T47D (cell line): ENCODE measurements at regions not wholly inside any gene's neighbourhood (a gene's known extent, or its start where the extent isn't known, plus 50 kb on each side); places are given as distances from the start of the nearest gene placed in this dataset.
A peak's percentile ranks its signal among the peaks of the same experiment; 100 is the strongest.

ENCODE experiments used
- DNase-seq, 2 experiments: peaks; one replicate each; pipeline versions ENCODE4 v3.0.0 to v3.0.0-alpha.2; 2011 to 2012; ENCODE audit warnings: low read depth in 1 of 2, low spot score in 1 of 2
- JUND ChIP-seq: IDR thresholded peaks from 2 replicates; pipeline ENCODE4 v1.6.1; 2012; ENCODE audit warnings: low read depth
- in situ Hi-C: cut with HindIII; loops from 2 replicates; pipeline ENCODE4 v1.10.0; 2016; ENCODE audit warnings: low sequenced_read_pairs, low pct_unique_long_range_greater_than_20kb

DNA sequence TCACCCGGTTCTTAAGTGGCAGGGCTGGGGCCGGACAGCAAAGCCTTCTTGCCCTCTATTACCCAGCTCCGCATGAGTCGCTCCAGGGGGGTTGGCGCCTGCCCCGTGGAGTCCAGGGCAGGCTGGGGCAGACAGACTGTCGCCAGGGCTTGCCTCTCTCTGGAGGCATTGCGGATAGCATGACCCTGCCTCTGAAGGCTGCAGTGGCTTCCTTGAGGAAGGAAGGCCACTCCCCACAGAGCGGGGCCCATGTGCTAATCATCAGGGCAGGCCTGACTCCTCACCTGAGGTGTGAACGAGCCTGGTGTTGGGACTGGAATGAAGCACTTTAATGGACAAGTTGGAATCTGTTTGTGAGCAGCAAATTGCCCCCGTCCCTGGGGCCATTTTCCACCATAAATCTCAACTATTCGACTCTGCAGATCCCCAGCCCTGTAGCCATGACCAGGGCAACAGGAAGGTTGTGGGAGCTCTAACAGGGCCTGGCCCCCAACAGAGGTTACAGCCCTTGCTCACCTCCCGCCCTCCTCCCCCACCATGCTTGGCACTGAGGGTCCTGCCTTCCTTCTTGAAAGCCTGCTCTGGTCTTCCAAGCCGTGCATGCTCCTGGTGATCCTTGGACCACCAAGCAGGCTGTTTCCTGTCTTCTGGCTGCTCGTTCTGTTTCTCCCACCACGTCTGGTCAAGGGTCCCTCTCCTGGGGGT lies 144.9 kb upstream of the HAAO start:
- DNase-seq, result no peak
- no peak for TF ChIP-seq JUND
- in situ Hi-C loops, result no loop called here

DNA sequence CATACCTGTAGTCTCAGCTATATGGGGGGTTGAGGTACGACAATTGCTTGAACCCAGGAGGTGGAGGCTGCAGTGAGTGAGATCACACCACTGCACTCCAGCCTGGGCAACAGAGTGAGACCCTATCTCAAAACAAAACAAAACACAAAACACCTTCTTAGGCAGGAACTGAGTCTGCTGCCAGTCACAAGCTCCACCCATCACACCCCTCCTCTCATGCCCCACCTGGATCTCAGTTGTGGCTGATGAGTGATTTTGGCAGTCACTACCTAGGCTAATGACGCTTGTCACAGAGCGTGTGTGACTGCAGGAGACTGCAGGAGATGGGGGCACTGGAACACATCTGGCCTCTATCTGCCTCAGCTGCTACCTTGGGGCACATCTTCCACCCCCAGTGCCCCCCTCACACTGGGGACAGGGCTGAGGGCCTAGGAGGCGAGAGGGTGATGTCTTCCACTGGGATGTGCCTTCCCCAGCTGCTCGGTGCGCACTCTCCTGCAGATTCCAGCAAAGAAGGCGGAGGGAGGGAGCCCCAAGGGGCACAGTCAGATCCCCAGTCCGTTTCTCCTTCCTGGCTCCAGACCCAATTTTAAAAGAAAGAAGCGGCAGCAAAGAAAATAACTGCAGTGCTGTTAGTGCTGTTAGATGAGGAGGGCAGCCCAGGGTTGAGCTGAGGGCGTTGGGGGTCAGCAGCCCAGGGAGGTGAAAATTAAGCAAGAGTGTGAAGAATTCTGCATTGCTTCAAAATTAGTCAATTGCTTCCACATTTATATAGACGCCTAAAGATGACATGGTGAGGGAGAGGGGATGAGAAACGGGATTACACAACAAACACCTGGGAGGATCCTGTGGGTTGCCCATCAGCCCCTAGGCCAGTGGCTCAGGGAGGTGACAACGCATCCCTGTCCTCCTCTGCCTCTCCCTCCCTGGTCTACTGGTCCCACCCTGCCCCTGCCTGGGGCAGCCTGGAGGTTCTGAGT lies 143.6 kb upstream of the HAAO start:
- DNase-seq, result no peak
- in situ Hi-C loops, result no loop called here
- TF ChIP-seq JUND, result no peak

DNA sequence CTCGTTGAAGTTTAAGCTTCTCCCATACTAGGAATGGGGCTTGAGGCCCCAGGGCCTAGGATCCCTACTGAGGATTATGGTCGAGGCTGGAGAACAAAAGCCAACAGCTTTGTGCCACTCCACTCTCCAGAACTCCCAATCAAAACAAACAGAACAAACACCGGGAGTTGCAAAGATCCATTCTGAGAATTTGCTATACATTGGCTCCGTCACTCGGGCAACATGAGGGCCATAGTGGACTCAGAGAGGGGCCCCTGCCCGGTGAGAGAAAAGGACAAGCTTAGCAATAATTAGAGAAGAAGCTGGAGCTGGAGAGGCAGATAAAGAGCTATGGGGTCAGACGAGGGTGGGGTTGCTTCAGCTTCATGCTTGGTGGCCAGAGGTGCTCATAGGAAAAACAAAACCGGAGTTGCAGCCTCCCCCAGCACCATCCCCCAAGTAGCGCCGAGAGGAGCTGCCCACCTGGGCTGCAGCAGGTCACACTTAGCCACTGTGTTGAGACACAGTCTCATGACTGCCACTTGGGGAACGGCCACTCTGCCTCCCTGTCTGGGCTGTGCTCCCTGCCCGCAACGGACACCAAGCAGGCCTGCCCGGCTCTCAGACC lies 142.3 kb upstream of the HAAO start:
- DNase-seq, result no peak
- no peak for TF ChIP-seq JUND
- in situ Hi-C loops, result no loop called here

DNA sequence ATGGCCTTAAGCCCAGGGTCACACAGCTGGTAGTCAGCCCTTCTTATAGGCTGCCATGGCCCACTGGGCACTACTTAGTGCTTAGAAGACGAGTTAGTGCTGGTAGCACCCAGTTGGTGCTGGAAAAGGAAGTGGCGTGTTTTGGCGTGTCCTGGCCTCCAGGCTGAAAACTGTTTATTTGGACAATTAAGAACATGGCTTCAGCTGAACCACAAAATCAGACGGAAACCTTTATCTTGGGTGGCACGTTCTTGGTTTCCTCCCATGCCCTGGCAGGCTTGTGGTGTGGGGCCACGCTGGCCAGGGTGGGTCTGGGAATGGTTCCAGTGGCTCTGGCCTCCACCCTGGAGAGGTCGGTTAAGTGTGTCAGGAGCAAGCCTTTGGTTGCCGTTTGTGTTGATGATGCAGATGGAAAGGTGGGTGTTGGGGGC lies 141.5 kb upstream of the HAAO start:
- no peak for TF ChIP-seq JUND
- in situ Hi-C loops, result no loop called here

GRCh38 chr2:42932271-42933151 lies 140.1 kb upstream of the HAAO start:
- no peak for DNase-seq
- in situ Hi-C loops, result no loop called here
- TF ChIP-seq JUND, result no peak

More for the DNA sequence above, 141.5 kb upstream of the HAAO start:
- DNase-seq, result no peak

- DNase-seq, result no peak
- no peak for TF ChIP-seq JUND
- in situ Hi-C loops, result no loop called here
Observed at GRCh38 chr2:42931818-42932195, 139.4 kb upstream of the HAAO start.

- peak in 1 of 2 experiments; percentile 42 for DNase-seq
- in situ Hi-C loops, result no loop called here
- TF ChIP-seq JUND, result no peak
Observed at GRCh38 chr2:42931146-42931817, 138.9 kb upstream of the HAAO start.

DNA sequence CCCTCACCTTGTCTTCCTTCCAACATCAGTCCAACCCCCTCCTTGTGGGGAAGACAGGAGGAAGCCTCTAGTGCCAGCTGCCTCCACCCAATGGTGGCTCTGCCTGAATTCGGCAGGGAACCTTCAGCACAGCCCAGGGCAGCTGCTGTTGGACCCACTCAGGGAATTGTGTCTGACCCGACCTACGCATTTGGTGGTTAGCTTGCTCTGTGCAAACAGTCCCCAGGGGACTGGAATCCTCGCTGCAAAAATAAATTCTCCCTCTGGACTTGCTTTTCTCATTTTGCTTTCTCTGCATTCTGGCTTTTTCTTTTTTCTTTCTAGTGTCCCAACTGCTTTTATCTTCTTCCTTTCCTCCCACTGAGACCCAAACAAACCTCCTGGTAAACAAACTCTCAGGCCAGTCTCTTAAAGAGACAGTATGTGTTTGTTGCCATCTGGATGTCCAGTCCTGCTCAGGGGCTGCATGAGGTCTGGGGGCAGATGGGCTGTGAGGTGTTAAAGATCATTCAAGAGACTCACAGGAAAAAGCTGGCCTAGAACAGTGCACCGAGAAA lies 137.7 kb upstream of the HAAO start:
- in situ Hi-C loops, result no loop called here
- DNase-seq, result peak in 1 of 2 experiments; percentile 31
- no peak for TF ChIP-seq JUND

GRCh38 chr2:42929546-42930024 lies 137.2 kb upstream of the HAAO start:
- no peak for DNase-seq
- no peak for TF ChIP-seq JUND
- in situ Hi-C loops, result no loop called here

GRCh38 chr2:42928692-42929545 lies 136.5 kb upstream of the HAAO start:
- DNase-seq, result peak in 1 of 2 experiments; percentile 34
- in situ Hi-C loops, result no loop called here
- TF ChIP-seq JUND, result no peak
